VCaP (cell line): ENCODE measurements at regions not wholly inside any gene's neighbourhood (a gene's known extent, or its start where the extent isn't known, plus 50 kb on each side); places are given as distances from the start of the nearest gene placed in this dataset.

Experiments used
- H3K27ac ChIP-seq: fragments of 450-650 bp; 2 replicates; pipeline ENCODE4 v1.5.1; 2017
- TF ChIP-seq, protein P1 (sequence below): fragments of 450-650 bp; conservative IDR thresholded peaks from 2 replicates; pipeline ENCODE4 v1.5.1; 2017; ENCODE audit warnings: mild to moderate bottlenecking, moderate library complexity

- H3K27ac ChIP-seq = no peak overlapping the region
- TF ChIP-seq, protein P1, sequence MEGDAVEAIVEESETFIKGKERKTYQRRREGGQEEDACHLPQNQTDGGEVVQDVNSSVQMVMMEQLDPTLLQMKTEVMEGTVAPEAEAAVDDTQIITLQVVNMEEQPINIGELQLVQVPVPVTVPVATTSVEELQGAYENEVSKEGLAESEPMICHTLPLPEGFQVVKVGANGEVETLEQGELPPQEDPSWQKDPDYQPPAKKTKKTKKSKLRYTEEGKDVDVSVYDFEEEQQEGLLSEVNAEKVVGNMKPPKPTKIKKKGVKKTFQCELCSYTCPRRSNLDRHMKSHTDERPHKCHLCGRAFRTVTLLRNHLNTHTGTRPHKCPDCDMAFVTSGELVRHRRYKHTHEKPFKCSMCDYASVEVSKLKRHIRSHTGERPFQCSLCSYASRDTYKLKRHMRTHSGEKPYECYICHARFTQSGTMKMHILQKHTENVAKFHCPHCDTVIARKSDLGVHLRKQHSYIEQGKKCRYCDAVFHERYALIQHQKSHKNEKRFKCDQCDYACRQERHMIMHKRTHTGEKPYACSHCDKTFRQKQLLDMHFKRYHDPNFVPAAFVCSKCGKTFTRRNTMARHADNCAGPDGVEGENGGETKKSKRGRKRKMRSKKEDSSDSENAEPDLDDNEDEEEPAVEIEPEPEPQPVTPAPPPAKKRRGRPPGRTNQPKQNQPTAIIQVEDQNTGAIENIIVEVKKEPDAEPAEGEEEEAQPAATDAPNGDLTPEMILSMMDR = no peak
These were observed 193.5 kb downstream of the CYYR1 start for GRCh38 chr21:26379561-26379960.

GRCh38 chr21:26377111-26377694 is 195.9 kb downstream of the CYYR1 start:
- TF ChIP-seq, protein P1 = no peak

GRCh38 chr21:26374817-26375216 is 198.3 kb downstream of the CYYR1 start:
- TF ChIP-seq, protein P1 = no peak
- no peak overlapping the region for H3K27ac ChIP-seq

More at GRCh38 chr21:26377111-26377694, 195.9 kb downstream of the CYYR1 start:
- no peak overlapping the region for H3K27ac ChIP-seq

GRCh38 chr21:26368591-26369320 is 198.2 kb upstream of the APP start:
- H3K27ac ChIP-seq = no peak overlapping the region
- TF ChIP-seq, protein P1 = no peak

- no peak overlapping the region for H3K27ac ChIP-seq
- TF ChIP-seq, protein P1 = no peak
These were observed 196.2 kb upstream of the APP start for GRCh38 chr21:26366781-26367180.

DNA sequence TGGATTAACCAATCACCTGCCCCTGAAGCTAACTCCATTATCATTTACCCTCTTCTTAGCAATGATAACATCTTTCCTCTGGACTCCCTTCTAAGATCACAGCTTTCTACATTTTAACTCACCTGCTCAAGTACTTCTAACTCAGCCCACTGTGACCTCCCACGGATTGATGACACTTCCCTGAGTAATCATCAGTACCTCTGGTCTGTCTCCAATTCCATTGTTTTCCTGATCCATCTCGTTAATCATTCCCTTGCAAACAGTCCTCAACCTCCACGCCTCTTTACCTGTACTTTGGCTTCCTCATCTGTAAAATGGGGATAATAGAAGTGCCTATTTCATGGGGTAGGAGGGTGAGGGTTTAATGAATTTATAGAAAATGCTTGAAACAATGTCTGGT is 195.3 kb upstream of the APP start:
- TF ChIP-seq, protein P1 = no peak

DNA sequence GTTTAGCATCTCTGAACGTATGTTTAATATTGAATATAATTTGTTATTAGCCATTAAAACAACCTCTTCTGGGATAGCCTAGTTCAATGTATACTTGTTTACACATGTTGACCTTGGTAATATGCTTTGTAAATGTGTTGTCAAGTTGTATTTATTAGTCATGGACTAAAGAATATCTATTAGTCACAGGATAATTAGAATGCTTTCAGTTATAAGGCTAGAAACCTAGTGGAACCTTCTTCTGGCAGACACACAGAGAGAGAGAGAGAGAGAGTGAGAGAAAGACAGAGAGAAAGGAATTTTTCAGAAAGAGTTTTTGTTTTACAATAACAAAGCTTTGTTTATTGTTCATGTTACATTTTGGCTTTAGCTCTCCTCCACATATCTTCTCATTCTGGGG is 181.1 kb upstream of the APP start:
- TF ChIP-seq, protein P1 = no peak

More for the DNA sequence above, 195.3 kb upstream of the APP start:
- H3K27ac ChIP-seq = no peak overlapping the region

More for the DNA sequence above, 181.1 kb upstream of the APP start:
- H3K27ac ChIP-seq = no peak overlapping the region
